ENCODE measurements at regions not wholly inside any gene's neighbourhood (a gene's known extent, or its start where the extent isn't known, plus 50 kb on each side); places are given as distances from the start of the nearest gene placed in this dataset.

DNA sequence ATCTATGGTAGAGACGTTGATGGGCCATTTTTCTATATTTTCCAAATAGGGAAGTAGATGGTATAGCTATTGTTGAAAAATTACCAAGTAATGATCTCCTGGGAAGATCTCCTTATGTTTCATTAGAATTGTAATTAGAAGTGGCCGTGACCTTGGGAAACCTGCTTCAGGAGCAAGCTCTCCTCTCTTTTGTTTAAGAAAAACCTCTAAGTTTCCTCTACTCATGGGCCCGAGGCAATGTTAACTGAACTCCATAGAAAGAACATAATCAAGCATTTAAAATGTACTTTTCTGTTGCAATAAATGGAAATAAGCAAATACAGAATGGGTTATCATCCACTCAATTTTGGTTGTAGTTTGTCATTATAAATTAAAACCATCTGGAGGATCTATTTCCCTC, 511.2 kb upstream of the MDFIC2 start:
- TF ChIP-seq, protein P1, sequence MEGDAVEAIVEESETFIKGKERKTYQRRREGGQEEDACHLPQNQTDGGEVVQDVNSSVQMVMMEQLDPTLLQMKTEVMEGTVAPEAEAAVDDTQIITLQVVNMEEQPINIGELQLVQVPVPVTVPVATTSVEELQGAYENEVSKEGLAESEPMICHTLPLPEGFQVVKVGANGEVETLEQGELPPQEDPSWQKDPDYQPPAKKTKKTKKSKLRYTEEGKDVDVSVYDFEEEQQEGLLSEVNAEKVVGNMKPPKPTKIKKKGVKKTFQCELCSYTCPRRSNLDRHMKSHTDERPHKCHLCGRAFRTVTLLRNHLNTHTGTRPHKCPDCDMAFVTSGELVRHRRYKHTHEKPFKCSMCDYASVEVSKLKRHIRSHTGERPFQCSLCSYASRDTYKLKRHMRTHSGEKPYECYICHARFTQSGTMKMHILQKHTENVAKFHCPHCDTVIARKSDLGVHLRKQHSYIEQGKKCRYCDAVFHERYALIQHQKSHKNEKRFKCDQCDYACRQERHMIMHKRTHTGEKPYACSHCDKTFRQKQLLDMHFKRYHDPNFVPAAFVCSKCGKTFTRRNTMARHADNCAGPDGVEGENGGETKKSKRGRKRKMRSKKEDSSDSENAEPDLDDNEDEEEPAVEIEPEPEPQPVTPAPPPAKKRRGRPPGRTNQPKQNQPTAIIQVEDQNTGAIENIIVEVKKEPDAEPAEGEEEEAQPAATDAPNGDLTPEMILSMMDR (conservative IDR thresholded peaks at IDR 0.05; ENCODE audit: low read depth, low read length) = no peak
- TF ChIP-seq EZH2 (IDR thresholded peaks at IDR 0.05; ENCODE audit: low read length, unreplicated experiment) = no peak
- TF ChIP-seq EZH2phosphoT487 (IDR thresholded peaks at IDR 0.05; ENCODE audit: borderline replicate concordance, low read length) = no peak

All from PC-3 (cell line).